GM19395 (cell line): ENCODE measurements at regions not wholly inside any gene's neighbourhood (a gene's known extent, or its start where the extent isn't known, plus 50 kb on each side); places are given as distances from the start of the nearest gene placed in this dataset.

Experiments used
- ATAC-seq: cut with Tn5 transposase; IDR thresholded peaks from one replicate; pipeline ENCODE4 v1.9.1; 2021; ENCODE audit warnings: mild to moderate bottlenecking, moderate library complexity; ENCODE audit not compliant: unreplicated experiment

DNA sequence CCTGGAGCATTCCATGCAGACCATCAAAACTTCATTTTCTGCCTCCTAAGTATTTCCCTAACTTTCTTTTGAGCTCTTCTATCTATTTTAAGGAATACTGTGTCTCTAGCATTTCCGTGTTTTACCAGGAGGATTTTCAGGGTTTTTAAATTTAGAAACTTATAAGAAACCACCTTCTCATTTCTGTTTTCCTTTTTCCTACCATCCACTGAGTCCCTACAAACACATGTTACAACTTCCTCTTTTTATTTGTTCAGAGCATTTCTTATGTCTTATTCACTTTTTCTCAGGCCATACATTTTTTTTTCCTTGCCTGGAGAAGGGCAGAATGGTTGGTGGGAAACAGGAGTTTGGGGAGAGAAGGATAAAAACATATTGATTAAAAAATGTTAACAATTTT, 130.0 kb upstream of the BMP5 start:
- ATAC-seq = no peak

DNA sequence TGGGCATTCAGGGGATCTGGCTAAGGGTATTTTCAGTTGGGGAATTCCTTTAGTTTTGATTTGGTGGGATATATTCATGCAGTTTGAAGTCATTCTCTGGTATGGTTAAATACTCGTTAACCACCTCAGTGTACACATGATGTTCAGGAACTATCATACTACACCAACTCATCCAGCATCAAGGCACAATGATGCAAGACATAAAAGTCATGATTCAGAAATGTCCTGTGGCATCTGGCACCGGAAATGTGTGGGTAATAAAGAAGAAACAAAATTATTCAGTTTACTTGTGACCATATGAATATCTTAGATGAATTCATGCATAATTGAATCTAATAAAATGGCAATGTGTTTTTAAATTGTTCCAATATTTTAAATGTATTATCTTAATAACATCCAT, 129.0 kb upstream of the BMP5 start:
- no peak for ATAC-seq

DNA sequence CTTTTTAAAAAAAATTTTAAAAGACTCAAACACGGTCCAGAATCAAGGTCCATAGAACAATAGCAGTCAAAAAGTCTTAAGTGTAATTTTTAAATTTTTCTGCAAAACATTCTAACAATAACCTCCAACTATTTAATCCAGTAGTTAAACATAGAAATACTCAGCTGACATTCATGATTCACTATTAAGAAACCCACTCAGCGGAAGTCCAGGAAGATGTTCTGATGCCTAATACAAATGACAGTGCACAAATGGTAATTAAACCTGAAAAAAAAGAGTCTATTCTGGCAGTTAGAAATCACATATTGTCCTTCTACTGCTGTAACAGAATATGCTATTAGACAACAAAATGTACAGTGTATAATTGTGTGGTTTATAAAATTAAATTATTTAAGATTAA, 128.2 kb upstream of the BMP5 start:
- ATAC-seq = no peak

DNA sequence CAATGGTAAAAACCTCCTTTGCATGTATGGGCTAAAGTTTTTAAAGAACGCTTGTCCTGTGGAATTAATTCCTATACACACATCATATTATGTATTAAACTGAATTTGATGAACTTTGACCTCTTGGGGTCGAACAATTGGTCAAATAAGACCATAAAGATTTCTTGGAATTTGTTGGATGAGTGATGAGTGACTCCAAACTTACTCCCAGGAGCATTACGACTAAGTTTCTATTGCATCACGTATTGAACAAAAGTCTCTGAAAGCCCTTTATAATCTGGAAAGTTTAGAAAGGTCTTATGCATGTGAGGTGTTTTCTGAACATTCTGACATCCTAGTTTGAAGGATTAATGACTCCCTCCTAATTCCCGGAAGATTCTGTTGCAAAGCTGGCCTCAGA, 126.9 kb upstream of the BMP5 start:
- ATAC-seq = no peak

DNA sequence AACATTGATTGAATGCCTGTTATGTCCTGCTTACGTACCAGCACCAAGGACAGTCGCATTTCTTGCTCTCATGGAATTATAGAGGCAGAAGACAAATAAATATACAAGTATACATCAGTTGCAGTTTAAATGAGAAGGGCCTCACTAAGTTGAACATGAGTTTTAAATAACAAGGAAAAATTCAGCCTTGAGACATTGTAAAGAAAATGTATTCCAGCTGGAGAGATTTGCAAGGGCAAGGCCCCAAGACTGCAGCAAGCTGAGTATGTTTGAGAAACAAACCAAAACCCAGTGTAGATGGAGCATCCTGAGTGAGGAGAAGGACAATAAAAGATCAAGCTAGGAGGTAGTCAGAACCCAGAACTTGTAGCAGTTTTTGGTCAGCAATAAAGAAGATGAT, 123.2 kb upstream of the BMP5 start:
- no peak for ATAC-seq

DNA sequence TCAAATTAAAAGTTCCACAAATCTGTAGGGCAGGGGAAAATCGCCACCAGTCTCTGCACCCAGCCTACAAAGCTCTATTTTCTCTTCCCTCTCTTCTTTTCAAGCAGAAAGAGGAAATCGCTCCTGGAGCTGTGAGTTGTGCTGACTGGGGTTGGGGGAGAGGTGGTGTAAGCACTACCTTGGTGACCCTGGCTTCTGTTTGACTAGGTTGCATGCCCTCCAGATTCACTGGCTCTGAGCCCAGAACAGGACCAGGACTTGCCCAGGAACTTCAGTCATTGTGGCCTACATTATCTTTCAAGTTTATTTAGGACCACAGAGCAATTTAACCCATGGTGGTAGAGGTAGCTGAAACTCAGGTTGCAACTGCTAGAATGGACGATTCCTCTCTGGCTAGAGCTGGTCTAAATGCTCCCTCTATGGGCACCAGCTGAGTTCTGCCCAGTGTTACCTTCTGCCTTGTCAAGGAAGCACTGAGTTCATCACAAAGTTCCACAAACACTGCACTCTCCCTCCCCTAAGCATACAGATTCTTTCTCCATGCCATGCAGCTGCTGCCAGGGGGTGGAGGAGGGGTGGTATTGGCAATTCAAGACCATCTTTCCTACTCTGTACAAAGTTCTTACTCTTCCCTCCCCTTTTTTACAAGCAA, 122.0 kb upstream of the BMP5 start:
- ATAC-seq = no peak

DNA sequence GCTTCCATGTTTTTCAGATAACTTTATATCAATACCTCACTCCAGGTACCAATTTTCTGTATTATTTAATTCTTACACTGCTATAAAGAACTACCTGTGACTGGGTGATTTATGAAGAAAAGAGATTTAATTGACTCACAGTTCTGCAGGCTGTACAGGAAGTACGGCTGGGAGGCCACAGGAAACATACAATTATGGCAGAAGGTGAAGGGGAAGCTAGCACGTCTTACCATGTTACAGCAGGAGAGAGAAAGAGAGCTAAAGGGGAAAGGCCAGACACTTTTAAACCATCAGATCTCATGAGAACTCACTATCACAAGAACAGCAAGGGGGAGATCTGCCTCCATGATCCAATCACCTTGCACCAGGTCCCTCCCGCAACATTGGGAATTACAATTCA, 119.1 kb upstream of the BMP5 start:
- no peak for ATAC-seq

DNA sequence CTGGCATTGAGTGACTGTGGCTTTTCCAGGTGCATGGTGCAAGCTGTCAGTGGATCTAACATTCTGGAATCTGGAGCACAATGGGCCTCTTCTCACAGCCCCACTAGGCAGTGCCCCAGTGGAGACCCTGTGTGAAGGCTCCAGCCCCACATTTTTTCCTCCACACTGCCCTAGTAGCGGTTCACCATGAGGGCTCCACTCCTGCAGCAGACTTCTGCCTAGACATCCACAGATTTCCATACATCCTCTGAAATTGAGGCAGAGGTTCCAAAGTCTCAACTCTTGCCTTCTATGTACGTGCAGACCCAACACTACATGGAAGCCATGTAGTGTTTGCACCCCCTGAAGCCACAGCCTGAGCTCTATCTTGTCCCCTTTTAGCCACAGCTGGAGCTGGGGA, 118.0 kb upstream of the BMP5 start:
- ATAC-seq = no peak

DNA sequence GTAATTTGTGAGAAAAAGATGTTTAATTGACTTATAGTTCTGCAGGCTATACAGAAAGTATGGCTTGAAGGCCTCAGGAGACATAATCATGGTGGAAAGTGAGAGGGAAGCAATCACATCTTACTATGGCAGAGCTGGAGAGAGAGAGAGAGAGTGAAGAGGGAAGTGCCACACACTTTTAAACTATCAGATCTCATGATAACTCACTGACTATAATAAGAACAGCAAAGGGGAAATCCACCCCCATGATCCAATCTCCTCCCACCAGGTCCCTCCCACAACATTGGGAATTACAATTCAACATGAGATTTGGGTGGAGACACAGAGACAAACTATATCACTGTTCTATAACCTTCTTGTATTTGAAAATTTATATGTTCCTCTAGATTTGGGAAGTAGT, 117.2 kb upstream of the BMP5 start:
- no peak for ATAC-seq

DNA sequence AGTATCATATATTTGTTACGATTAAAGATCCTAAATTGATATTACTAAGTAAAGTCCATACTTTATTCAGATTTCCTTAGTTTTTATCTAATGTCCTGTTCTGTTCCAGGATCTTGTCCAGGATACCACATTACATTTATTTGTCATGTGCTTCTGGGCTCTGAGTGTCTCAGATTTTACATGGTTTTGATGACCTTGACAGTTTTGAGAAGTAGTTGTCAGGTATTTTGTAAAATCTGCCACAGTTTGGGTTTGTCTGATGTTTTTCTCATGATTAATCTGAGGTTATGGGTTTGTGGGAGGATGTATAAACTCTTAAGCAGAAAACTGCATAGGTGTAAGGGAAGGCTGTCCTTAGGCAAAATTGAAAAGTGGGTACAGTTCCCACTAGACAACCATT, 109.9 kb upstream of the BMP5 start:
- ATAC-seq = no peak

DNA sequence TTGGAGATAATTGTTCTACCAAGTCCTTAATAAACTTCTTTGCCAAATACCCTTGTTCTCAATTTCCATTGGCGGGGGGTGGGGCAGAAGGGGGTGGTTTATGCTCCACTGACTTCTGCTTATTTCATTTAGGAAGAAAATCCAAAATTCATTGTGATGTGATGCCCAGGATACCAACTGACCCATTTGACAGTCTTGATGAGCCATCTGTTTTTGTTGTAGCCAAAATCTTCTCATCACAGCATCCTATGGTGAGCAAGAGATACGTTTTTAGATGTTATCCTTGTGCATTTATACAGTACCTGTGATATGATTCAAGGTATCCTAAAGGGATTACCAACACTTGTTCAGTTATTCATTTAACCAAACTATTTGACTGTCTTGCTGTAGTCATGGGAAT, 108.5 kb upstream of the BMP5 start:
- ATAC-seq = no peak

DNA sequence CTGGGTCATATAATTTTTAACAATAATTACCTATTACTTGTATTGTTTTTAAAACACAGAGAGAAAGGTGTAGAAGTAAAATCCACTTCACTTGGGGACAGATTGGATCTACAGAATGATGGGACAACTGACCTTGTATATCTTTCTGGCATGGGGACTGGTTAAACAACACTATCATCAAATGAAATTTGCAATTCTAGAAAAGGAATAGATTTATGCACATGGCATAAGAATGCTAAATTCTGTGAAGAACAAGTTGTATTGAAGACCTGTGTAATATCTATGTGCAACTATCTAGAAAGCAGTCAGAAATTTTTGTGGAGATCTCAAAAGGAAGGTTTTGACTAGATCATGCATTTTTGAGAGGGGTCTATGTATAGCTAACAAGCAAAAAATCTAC, 106.3 kb upstream of the BMP5 start:
- ATAC-seq = no peak

DNA sequence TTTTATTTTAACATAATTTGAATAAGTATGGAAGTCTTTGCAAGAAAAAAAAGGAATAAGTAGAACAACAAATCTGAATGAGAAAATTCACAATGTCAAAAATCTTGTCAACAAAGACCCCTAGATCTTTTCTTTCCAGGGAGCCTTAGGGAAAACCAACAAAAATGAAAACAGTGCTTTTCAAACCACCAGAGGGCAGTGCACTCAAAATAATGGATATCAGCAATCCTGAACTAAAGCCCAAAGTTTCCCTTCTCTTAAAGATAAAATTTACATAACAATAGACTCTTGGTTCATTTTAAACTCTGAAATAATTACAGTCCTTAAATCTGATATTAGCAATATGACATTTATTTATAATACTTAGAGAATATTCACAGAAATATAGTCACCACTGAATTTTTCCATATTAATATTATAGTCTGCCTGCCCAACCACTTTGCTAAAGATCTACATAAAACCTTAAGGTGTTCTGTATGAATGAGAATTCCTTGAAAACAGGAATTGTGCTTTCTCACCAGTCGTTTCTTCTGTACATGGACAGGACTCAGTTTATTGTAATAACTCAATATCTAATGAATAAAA, 105.3 kb upstream of the BMP5 start:
- ATAC-seq = peak; percentile 73

DNA sequence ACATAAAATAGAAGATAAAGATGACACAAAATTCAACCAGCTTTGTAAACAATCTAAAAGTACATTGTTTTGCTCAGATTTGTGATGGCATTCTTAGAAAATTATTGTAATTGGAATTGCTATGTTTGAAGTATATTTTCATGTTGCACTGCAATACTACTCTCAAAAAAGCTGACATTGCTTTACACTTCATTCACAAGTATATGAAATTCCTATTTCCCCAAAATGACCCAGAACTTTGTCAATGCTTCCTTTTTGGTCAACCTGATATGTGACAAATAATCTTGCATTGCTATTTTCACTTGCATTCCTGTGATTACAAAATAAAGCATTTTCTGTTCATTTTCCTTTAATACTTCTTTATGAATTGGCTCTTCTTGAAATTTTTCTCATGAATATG, 104.1 kb upstream of the BMP5 start:
- ATAC-seq = no peak

DNA sequence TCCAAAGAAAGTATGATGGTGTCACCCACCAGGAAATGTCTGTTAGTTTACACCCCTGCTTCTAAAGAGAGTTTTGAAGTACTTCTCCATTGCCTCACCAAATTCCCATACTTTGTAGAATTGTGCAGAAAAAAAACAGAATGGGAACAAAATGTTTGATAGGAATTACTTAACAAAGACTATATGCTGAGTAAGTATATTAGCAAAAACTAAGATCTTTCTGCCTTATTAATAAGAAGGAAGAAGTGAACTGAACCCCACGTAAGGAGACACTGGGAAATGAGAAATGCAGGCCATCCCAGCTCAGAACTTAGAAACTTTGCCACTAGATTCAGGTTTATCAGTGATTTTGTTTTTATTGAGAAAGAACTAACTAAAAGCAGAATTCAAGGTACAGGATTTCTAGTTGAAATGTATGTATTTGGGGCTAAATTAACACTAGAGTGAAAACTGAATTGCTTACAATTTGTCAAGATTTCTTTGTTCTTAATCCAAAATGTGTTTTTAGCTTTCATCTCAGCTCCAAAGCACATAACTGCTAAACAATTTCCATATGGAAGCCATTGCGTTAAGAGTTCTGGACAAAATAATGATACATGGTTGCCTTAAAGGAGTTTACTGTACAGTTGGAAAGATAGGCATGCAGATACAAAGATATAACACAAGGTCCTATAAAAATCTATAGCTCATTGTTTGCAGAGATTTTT, 102.7 kb upstream of the BMP5 start:
- ATAC-seq = no peak

DNA sequence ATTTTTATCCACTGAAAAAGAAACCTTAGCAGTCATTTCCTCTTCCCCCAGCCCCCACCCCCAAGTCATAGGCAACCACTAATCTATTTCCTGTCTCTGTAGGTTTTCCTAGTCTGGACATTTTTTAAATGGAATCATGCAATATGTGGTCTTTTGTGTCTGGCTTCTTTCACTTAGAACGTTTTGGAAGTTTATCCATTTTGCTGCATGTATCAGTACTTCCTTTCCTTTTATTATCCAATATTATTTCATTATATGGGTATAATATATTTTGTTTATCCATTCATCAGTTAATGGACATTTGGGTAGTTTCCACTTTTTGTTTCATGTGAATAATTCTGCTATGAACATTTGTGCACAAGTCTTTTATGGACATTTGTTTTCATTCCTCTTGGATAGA, 99.3 kb upstream of the BMP5 start:
- ATAC-seq = no peak

DNA sequence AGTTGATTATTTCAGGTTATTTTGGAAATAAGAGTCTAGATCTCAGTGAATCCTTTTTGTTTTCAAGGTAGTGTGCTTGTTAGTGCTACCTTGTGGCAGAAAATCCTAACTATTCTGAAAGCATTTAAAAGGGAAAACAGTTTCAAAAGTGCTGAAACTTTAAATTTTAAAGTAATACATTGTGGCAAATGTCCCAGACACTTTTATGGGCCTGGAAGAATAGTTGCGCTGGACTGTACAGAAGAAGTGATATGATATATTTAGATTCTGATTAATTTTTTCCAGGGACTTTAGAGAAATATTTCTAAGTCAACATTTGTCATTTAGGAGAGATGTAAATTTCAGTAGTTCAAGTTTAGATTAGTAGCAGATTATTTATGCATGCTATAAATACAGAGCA, 96.7 kb upstream of the BMP5 start:
- no peak for ATAC-seq

DNA sequence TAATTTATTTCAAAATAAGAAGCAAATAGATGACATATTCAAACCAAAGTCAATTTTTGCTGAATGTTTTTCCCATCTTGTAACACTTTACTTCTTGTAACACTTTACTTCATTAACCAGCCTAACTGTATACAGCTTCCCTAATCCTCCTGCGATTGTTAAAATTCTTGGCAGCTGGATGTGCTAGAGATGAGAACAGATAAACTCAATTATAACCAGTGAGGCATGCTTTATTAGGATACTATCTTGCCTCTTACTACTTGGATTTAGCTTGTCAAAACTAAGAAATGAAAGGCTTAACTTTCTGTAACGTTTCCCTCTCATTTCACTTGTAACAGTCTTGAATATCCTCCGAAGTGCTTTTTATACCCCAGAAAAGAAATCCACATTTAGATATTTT, 94.1 kb upstream of the BMP5 start:
- no peak for ATAC-seq

DNA sequence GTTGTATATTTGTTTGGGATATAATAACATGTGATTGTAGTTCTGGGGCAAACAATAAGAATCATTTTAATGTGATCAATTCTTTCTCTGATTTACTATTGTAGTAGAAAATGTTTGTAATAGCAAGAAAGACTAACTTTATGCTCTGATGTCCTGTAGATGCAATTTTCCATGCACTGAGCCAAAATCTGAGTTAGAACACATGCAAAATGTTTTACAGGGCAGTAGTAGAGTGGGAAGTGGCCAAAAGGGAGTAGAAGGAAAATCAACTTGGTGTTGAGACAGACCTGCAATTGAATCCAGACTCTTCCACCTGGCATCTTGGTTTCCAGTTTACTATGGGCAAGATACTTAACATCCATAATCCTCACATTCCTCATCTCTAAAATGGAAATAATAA, 93.5 kb upstream of the BMP5 start:
- ATAC-seq = no peak

DNA sequence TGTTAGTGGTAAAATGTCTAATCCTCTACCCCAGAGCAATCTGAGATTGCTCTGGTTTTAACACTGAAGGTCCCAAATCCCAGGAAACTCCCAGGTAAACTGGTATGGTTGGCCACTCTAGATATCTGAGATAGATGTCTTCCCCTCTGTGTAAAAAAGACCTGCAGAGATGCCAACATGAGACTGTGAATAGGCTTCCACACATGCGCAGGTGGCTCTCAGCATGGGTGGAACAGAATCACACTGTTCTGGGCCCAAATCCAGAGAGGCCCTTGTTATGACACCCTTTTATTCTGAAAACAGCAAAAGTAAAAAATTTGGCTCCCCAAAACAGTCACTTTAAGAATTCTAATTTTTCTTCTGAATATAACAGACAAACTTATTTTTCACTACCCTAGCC, 88.7 kb upstream of the BMP5 start:
- ATAC-seq = no peak

DNA sequence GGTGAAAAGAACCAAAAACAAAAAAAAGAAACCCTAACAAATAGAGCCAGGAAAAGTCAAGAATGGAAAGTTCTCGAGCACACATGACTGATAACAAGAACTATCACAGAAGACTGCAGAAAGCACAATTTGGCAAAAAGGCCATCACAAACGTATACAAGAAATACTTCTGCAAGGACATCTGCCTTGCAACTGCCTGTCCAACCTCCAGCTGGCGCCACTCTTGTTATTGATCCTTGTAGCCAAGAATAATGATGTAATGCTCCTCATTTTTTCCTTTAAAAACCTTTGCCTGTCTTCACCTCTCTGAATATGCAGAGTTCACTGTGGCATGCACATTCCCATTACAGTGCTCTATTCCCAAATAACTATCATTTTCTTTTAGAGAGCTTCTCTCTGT, 87.9 kb upstream of the BMP5 start:
- ATAC-seq = no peak

DNA sequence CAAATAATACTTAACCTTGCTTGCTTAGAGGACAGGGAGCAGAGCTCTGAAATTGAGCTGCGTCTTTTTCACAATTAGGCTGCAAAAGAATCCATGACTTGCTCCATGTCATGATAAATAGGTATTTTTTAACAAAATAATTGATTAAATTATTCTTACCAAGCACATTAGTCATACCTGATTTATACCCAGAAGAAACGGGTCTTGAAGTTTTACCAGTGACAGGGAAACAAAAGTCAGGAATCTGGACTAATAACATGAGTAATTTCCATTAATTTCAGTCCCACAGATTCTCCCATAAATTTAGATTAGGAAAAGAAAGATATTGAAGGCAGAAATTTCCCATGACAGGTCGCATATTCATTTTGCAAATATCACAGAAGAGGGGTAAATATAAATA, 85.0 kb upstream of the BMP5 start:
- ATAC-seq = no peak

DNA sequence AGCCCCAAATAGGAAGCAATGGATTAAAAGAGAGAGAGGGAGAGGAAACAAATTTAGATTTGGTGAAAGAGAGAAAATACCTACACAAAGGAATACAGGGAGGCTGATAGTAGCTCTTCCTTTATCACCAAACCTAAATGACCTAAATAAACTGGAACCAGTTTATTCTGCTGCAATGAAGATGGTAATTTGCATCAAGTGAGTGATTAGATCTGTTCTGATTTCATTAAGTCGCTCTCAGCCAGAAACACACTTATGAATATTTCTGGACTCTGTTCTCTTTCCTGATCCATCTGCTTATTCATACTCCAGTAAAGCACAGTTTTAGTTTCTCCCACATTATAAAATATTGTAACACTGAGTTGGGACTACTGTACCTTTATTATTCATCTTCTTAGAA, 83.4 kb upstream of the BMP5 start:
- ATAC-seq = no peak
